HCT116 (cell line): ENCODE measurements at regions not wholly inside any gene's neighbourhood (a gene's known extent, or its start where the extent isn't known, plus 50 kb on each side); places are given as distances from the start of the nearest gene placed in this dataset.

Experiments used
- CBX3 ChIP-seq: IDR thresholded peaks from 2 replicates; pipeline ENCODE4 v1.6.1; 2012; ENCODE audit warnings: low read depth
- EZH2 ChIP-seq: fragments of 200-600 bp; sonication (generic); IDR thresholded peaks from 2 replicates; pipeline ENCODE4 v1.6.1; 2017; ENCODE audit warnings: antibody characterized with exemption, mixed run types
- EZH2phosphoT487 ChIP-seq: fragments of 200-600 bp; IDR thresholded peaks from 2 replicates; pipeline ENCODE4 v1.6.1; 2018; ENCODE audit warnings: antibody characterized with exemption, borderline replicate concordance
- JUND ChIP-seq: IDR thresholded peaks from 2 replicates; pipeline ENCODE4 v1.6.1; 2012
- MAX ChIP-seq: IDR thresholded peaks from 2 replicates; pipeline ENCODE4 v1.6.1; 2012
- POLR2A ChIP-seq: IDR thresholded peaks from 2 replicates; pipeline ENCODE4 v1.7.0; 2011; ENCODE audit warnings: borderline replicate concordance; ENCODE audit not compliant: insufficient read depth, insufficient read length; ENCODE audit errors: extremely low read depth
- SIN3A ChIP-seq: IDR thresholded peaks from 2 replicates; pipeline ENCODE4 v1.6.1; 2012; ENCODE audit warnings: low read depth
- SP1 ChIP-seq: IDR thresholded peaks from 2 replicates; pipeline ENCODE4 v1.6.1; 2012; ENCODE audit warnings: low read depth
- YY1 ChIP-seq: IDR thresholded peaks from 2 replicates; pipeline ENCODE4 v1.6.1; 2011; ENCODE audit warnings: low read length, low read depth, moderate library complexity, mild to moderate bottlenecking; ENCODE audit not compliant: insufficient replicate concordance; ENCODE audit errors: extremely low read depth
- ZFX ChIP-seq: fragments of 450-650 bp; IDR thresholded peaks from 2 replicates; pipeline ENCODE4 v1.6.1; 2017
- TF ChIP-seq, protein P1 (sequence below), 3 experiments: fragments of 200-600 bp in 1 of 3; sonication (generic) in 1 of 3; IDR thresholded peaks in 2 of 3; conservative IDR thresholded peaks in 1 of 3; 2 replicates each; pipeline ENCODE4 v1.5.1; 2012 to 2017; ENCODE audit warnings: low read depth in 2 of 3, low read length in 2 of 3, antibody characterized with exemption in 1 of 3, borderline replicate concordance in 1 of 3, control low read depth in 1 of 3, mild to moderate bottlenecking in 1 of 3, mixed read lengths in 1 of 3, mixed run types in 1 of 3, moderate library complexity in 1 of 3; ENCODE audit not compliant: insufficient read depth in 1 of 3

DNA sequence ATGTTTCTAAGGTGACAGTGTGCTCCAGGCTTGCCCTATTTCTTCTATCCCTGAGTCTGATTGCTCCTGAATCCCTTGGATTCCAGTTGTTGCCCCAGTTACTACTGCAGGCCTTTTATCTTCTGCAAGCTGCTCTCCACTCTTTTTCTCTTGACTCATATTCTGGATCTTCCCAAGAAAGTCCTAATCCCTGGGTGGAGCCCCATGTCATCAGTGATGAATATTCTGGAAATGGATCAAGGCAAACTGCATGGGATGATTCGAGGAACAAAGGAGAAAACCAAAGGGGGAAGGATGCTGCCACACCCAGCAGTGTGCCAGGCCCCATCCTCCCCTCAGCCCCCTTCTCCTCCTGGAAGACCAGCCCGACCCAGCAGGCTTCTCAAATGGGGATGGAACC, 63.3 kb upstream of the ATP2B4 start:
- no peak for TF ChIP-seq YY1
- TF ChIP-seq, protein P1, sequence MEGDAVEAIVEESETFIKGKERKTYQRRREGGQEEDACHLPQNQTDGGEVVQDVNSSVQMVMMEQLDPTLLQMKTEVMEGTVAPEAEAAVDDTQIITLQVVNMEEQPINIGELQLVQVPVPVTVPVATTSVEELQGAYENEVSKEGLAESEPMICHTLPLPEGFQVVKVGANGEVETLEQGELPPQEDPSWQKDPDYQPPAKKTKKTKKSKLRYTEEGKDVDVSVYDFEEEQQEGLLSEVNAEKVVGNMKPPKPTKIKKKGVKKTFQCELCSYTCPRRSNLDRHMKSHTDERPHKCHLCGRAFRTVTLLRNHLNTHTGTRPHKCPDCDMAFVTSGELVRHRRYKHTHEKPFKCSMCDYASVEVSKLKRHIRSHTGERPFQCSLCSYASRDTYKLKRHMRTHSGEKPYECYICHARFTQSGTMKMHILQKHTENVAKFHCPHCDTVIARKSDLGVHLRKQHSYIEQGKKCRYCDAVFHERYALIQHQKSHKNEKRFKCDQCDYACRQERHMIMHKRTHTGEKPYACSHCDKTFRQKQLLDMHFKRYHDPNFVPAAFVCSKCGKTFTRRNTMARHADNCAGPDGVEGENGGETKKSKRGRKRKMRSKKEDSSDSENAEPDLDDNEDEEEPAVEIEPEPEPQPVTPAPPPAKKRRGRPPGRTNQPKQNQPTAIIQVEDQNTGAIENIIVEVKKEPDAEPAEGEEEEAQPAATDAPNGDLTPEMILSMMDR (IDR thresholded peaks at IDR 0.05 in 2 of 3, conservative IDR thresholded peaks at IDR 0.05 in 1 of 3; ENCODE audit: borderline replicate concordance in 1 of 3, insufficient read depth in 1 of 3, low read depth in 2 of 3, low read length in 2 of 3) = no peak
- TF ChIP-seq CBX3 = no peak
- no peak for TF ChIP-seq MAX
- TF ChIP-seq EZH2phosphoT487 = no peak
- no peak for TF ChIP-seq JUND
- no peak for TF ChIP-seq SIN3A
- TF ChIP-seq EZH2 = no peak
- no peak for TF ChIP-seq SP1
- TF ChIP-seq ZFX = no peak
- TF ChIP-seq POLR2A = no peak
